ENCODE measurements at regions not wholly inside any gene's neighbourhood (a gene's known extent, or its start where the extent isn't known, plus 50 kb on each side); places are given as distances from the start of the nearest gene placed in this dataset.

- TF ChIP-seq CTCF (IDR thresholded peaks at IDR 0.05) = no peak
These were observed 74.1 kb upstream of the PRKG1 start for GRCh38 chr10:51000164-51000563.

- no peak for TF ChIP-seq CTCF (IDR thresholded peaks at IDR 0.05)
These were observed 73.3 kb upstream of the PRKG1 start for GRCh38 chr10:51000976-51001375.

- peak; percentile 66 for TF ChIP-seq CTCF (IDR thresholded peaks at IDR 0.05)
These were observed 72.7 kb upstream of the PRKG1 start for GRCh38 chr10:51001587-51001986.

DNA sequence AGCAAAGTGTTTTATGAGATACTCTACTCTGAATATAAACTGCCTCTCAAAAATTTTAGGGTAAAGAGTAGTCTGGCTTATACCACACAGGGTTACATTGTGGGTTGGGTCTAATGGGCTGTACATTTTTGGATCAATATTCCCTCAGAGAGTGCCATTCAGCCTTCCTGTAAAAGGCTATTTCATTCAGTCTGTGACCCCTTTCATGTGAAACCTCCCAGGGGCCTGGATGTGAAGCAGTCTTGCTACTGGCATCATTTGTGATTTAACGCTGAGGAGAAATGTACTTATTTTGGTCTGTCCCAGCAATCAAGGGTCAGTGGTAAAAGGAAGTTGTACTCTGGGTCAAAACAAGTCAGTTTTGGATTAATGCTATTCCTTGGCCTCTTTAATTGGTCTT, 71.8 kb upstream of the PRKG1 start:
- no peak for TF ChIP-seq CTCF (IDR thresholded peaks at IDR 0.05)

- TF ChIP-seq CTCF (IDR thresholded peaks at IDR 0.05) = no peak
These were observed 69.5 kb upstream of the PRKG1 start for GRCh38 chr10:51004776-51005175.

DNA sequence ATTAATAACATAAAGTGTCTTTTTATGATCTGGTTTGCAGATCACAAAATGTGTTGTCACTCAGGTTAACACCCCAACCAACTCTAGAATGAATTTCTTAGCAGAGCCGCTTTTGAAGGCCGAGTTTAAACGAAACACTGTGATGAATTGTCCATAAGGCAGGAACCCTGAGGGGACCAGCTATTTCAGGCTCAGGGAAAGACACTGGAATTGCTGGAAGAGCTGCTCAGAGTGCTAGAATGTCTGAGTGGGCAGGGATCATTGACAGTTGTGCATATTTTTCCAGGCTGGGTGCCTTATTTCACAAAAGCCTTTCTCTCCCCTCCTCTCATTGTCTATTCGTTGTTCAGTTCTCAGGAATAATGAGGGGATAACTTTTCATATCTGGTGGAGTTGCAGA, 68.7 kb upstream of the PRKG1 start:
- no peak for TF ChIP-seq CTCF (IDR thresholded peaks at IDR 0.05)

DNA sequence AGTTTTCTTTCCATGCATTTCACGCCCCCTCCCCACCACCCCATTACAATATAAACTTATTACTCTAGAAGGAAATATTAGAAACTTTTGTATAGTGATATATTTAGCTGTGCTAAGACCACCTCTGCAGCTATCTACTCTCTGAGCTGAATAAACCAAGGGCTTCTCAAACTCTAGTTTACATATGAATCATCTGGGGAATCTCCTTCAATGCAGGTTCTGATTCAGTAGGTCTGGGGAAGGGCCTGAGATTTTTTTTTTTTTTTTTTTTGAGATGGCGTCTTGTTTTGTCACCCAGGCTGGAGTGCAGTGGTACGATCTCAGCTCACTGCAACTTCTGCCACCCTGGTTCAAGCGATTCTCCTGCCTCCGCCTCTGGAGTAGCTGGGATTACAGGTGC, 67.6 kb upstream of the PRKG1 start:
- TF ChIP-seq CTCF (IDR thresholded peaks at IDR 0.05) = no peak

GRCh38 chr10:51007781-51008180, 66.5 kb upstream of the PRKG1 start:
- TF ChIP-seq CTCF (IDR thresholded peaks at IDR 0.05) = no peak

Measured in LNCAP (cell line).